Activated CD8-positive, alpha-beta T cell treated with anti-CD3 and anti-CD28 coated beads for 36 hours (primary cell): ENCODE measurements at regions not wholly inside any gene's neighbourhood (a gene's known extent, or its start where the extent isn't known, plus 50 kb on each side); places are given as distances from the start of the nearest gene placed in this dataset.
"Not testable (repeated sequence)": the region's sequence is repeated elsewhere in the genome, so short reads cannot be mapped to it uniquely, and the experiment has no call there.

Experiments
- ATAC-seq: fragments of 200-7000 bp; cut with Tn5 transposase; one replicate; pipeline ENCODE4 v1.10.0; 2021; ENCODE audit warnings: mild to moderate bottlenecking, moderate library complexity
- CTCF ChIA-PET: fragments of 350-600 bp; sonication (Branson Sonifier 250); formaldehyde crosslinking; loops from one replicate; lab custom pipeline; 2021; ENCODE audit warnings: antibody characterized with exemption; lab: Charles Lee
- POLR2A ChIA-PET: fragments of 350-600 bp; sonication (Branson Sonifier 250); formaldehyde crosslinking; loops from one replicate; lab custom pipeline; 2021; ENCODE audit warnings: antibody characterized with exemption; lab: Charles Lee
- DNase-seq: peaks from one replicate; pipeline ENCODE4 v3.0.0-alpha.2; 2020
- H3K27ac Mint-ChIP-seq: one replicate; pipeline ENCODE4 v1.8.0; 2021; ENCODE audit warnings: mild to moderate bottlenecking, mixed read lengths
- H3K27me3 Mint-ChIP-seq: one replicate; pipeline ENCODE4 v1.8.0; 2021; ENCODE audit warnings: mixed read lengths
- H3K36me3 Mint-ChIP-seq: one replicate; pipeline ENCODE4 v1.8.0; 2021; ENCODE audit warnings: low read depth, mixed read lengths
- H3K4me1 Mint-ChIP-seq: one replicate; pipeline ENCODE4 v1.8.0; 2021; ENCODE audit warnings: low read depth, mixed read lengths
- H3K4me3 Mint-ChIP-seq: one replicate; pipeline ENCODE4 v1.8.0; 2021; ENCODE audit warnings: mild to moderate bottlenecking, moderate library complexity, mixed read lengths
- H3K9me3 Mint-ChIP-seq: one replicate; pipeline ENCODE4 v1.8.0; 2021; ENCODE audit warnings: mixed read lengths
- CTCF ChIP-seq: fragments of 200-600 bp; IDR thresholded peaks from one replicate; pipeline ENCODE4 v1.8.0; 2022; ENCODE audit warnings: antibody characterized with exemption, mild to moderate bottlenecking
- intact Hi-C: fragments of 100-400 bp; cut with micrococcal nuclease; formaldehyde crosslinking; loops from one replicate; pipeline ENCODE4 v1.10.0; 2022

- no peak for DNase-seq
- intact Hi-C loops: no loop called here
- ChIA-PET CTCF (no interaction called here), POLR2A (no interaction called here)
- peaks cover 1% of the 10 kb centered on the region for H3K27me3 Mint-ChIP-seq
- H3K4me3 Mint-ChIP-seq: no peak overlapping the region
- H3K4me1 Mint-ChIP-seq: no peaks in the 10 kb centered on the region
- TF ChIP-seq CTCF: no peak
- no peaks in the 10 kb centered on the region for H3K36me3 Mint-ChIP-seq
- no peaks in the 10 kb centered on the region for H3K9me3 Mint-ChIP-seq
- ATAC-seq: no peak
- H3K27ac Mint-ChIP-seq: no peak overlapping the region
These were observed 68.6 kb upstream of the MARCKS start for GRCh38 chr6:113788586-113788985.

- H3K4me1 Mint-ChIP-seq, H3K4me3 Mint-ChIP-seq, H3K27ac Mint-ChIP-seq, ATAC-seq, POLR2A ChIA-PET, H3K9me3 Mint-ChIP-seq, H3K36me3 Mint-ChIP-seq, intact Hi-C loops, CTCF ChIA-PET, DNase-seq: not testable (repeated sequence)
- H3K27me3 Mint-ChIP-seq: peaks cover 12% of the 10 kb centered on the region
These were observed 65.9 kb upstream of the MARCKS start for GRCh38 chr6:113791225-113791624.

GRCh38 chr6:113795371-113795770 is 61.8 kb upstream of the MARCKS start:
- CTCF ChIA-PET, H3K27ac Mint-ChIP-seq, POLR2A ChIA-PET, H3K4me1 Mint-ChIP-seq, H3K4me3 Mint-ChIP-seq, H3K36me3 Mint-ChIP-seq, intact Hi-C loops, DNase-seq, H3K9me3 Mint-ChIP-seq: not testable (repeated sequence)
- peak; percentile 34 for ATAC-seq
- H3K27me3 Mint-ChIP-seq: peaks cover 12% of the 10 kb centered on the region

GRCh38 chr6:113796038-113796437 is 61.1 kb upstream of the MARCKS start:
- H3K4me3 Mint-ChIP-seq: no peak overlapping the region
- intact Hi-C loops: no loop called here
- ATAC-seq (no peak), DNase-seq (no peak)
- no peak for TF ChIP-seq CTCF
- CTCF ChIA-PET: no interaction called here
- no peaks in the 10 kb centered on the region for H3K36me3 Mint-ChIP-seq
- POLR2A ChIA-PET: no interaction called here
- H3K4me1 Mint-ChIP-seq: no peaks in the 10 kb centered on the region
- peaks cover 12% of the 10 kb centered on the region for H3K27me3 Mint-ChIP-seq
- H3K27ac Mint-ChIP-seq: no peak overlapping the region
- peaks cover 2% of the 10 kb centered on the region for H3K9me3 Mint-ChIP-seq

- peak; percentile 28 for TF ChIP-seq CTCF
- CTCF ChIA-PET: interaction anchor here (1.7 kb wide), 1 partner anchor 56 kb away, joined by 3 read pairs; no protein-coding TSS in a partner anchor
- no peaks in the 10 kb centered on the region for H3K9me3 Mint-ChIP-seq
These were observed 54.4 kb upstream of the MARCKS start for GRCh38 chr6:113802779-113803178.

GRCh38 chr6:113805173-113805790 is 51.9 kb upstream of the MARCKS start:
- ChIA-PET POLR2A (no interaction called here), CTCF (interaction anchor here (1.3 kb wide), 1 partner anchor 53 kb away, joined by 5 read pairs; no protein-coding TSS in a partner anchor)
- ATAC-seq (no peak), DNase-seq (no peak)
- Mint-ChIP-seq H3K27me3 (no peaks in the 10 kb centered on the region), H3K36me3 (no peaks in the 10 kb centered on the region), H3K4me3 (no peak overlapping the region), H3K27ac (no peak overlapping the region), H3K4me1 (peaks cover 4% of the 10 kb centered on the region), H3K9me3 (no peaks in the 10 kb centered on the region)
- TF ChIP-seq CTCF: no peak
- intact Hi-C loops: no loop called here

More at GRCh38 chr6:113802779-113803178, 54.4 kb upstream of the MARCKS start:
- intact Hi-C loops: no loop called here
- no peaks in the 10 kb centered on the region for H3K4me1 Mint-ChIP-seq
- H3K36me3 Mint-ChIP-seq: no peaks in the 10 kb centered on the region
- H3K27me3 Mint-ChIP-seq: no peaks in the 10 kb centered on the region
- no peak for DNase-seq
- ATAC-seq: no peak
- no peak overlapping the region for H3K27ac Mint-ChIP-seq
- no peak overlapping the region for H3K4me3 Mint-ChIP-seq
- POLR2A ChIA-PET: no interaction called here
